Spleen (tissue), 7 donors: ENCODE measurements at regions not wholly inside any gene's neighbourhood (a gene's known extent, or its start where the extent isn't known, plus 50 kb on each side); places are given as distances from the start of the nearest gene placed in this dataset.

Experiments
- CTCF ChIP-seq, 11 experiments: fragments of 200-600 bp in 7 of 11; fragments of 450-650 bp in 4 of 11; sonication (generic) in 4 of 11; IDR thresholded peaks in 8 of 11; conservative IDR thresholded peaks in 3 of 11; 1 replicate in 7 of 11; 2 replicates in 4 of 11; pipeline versions ENCODE4 v1.4.0 to v1.8.0; 2016 to 2021; ENCODE audit warnings: antibody characterized with exemption in 11 of 11, inconsistent platforms in 4 of 11, mild to moderate bottlenecking in 1 of 11
- POLR2A ChIP-seq, 3 donors: fragments of 450-650 bp; IDR thresholded peaks; one replicate each; pipeline ENCODE4 v1.5.1; 2017; ENCODE audit warnings: antibody characterized with exemption in 3 of 3, mild to moderate bottlenecking in 1 of 3
- POLR2AphosphoS5 ChIP-seq, 3 donors: sonication (generic); formaldehyde crosslinking; IDR thresholded peaks; one replicate each; pipeline ENCODE4 v1.5.1; 2017; ENCODE audit warnings: antibody characterized with exemption in 3 of 3
- donor health status: DM: no; HTN: no; CAD: no; lungs with moderate emphysema.
- donor health status: DM: no; HTN: no; CAD: no.
- donor health status: DM: no; HTN: no; CAD: no.

- TF ChIP-seq CTCF (IDR thresholded peaks at IDR 0.05 in 8 of 11, conservative IDR thresholded peaks at IDR 0.05 in 3 of 11) (no peak), POLR2A (IDR thresholded peaks at IDR 0.05) (no peak), POLR2AphosphoS5 (IDR thresholded peaks at IDR 0.05) (no peak)
These were observed 55.6 kb upstream of the CCND1 start for GRCh38 chr11:69585385-69585784.
